ENCODE measurements at regions not wholly inside any gene's neighbourhood (a gene's known extent, or its start where the extent isn't known, plus 50 kb on each side); places are given as distances from the start of the nearest gene placed in this dataset.

DNA sequence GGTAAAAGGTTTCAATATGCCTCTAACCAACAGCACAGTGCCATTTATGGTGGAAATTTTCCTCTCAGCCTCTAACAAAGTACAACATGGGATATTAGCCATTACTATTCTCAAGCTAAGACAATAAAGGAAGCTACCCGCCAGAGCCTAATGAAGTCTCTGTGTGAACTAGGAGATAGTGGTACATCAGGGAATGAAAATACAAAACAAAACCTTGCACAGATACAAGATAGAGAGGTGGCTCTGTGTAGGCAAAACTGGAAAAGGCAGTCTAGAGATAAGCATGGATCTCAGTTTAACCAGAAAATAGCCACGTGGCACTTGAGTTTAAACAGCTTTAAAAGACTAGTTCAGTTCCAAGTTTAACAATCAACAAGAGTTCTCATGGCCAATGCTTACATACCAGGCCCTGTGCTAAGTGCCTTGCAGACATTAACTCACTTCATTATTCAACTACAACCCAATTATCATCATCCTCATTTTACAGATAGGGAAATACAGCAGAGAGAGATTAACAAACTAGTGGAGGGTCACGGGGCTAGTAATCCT lies 279.3 kb downstream of the IGSF11 start:
- no peak for DNase-seq
- Histone ChIP-seq H3K4me3 (no peak overlapping the region), H3K27me3 (no peaks in the 10 kb centered on the region), H3K36me3 (no peaks in the 10 kb centered on the region), H3K9me3 (no peaks in the 10 kb centered on the region)

GRCh38 chr3:118760585-118761290 lies 273.9 kb downstream of the IGSF11 start:
- Histone ChIP-seq H3K4me3 (no peak overlapping the region), H3K36me3 (no peaks in the 10 kb centered on the region), H3K27me3 (no peaks in the 10 kb centered on the region), H3K9me3 (no peaks in the 10 kb centered on the region)
- DNase-seq, result no peak

- Histone ChIP-seq H3K9me3 (no peaks in the 10 kb centered on the region), H3K36me3 (no peaks in the 10 kb centered on the region), H3K27me3 (no peaks in the 10 kb centered on the region), H3K4me3 (no peak overlapping the region)
- no peak for DNase-seq
These were observed 273.4 kb downstream of the IGSF11 start for GRCh38 chr3:118761291-118761606.

DNA sequence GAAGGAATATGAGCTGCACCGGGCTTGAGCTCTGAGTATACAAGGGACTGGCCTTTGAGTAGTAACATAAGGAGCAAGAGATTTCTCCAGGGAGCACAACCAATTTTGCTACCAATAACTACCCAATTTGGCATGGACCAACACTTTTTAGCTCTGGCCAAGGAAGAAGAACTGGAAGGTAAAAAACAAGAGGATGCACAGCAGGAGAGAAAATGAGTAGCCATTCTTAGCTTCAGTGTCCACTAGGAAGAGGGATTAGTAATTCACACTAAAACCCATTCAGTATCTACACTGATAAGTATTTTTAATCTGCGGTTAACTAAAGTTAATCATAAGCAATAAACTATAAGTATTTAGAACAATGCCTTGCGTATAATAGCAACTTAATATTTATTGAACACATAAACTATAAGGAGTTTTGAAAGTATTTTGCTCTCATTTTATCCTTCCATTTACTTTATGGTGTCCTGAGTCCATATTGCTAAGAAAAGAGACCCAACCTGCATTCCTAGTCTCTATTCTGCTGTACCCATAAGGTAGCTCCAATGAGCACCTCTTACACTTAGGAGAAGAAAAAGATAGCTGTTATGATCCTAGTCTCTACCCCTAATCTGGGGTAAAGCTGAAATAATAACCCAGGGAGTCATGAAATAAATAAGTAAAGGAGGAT lies 268.9 kb downstream of the IGSF11 start:
- Histone ChIP-seq H3K27me3 (no peaks in the 10 kb centered on the region), H3K9me3 (no peaks in the 10 kb centered on the region), H3K36me3 (no peaks in the 10 kb centered on the region), H3K4me3 (no peak overlapping the region)
- DNase-seq, result no peak

- Histone ChIP-seq H3K27me3 (no peaks in the 10 kb centered on the region), H3K36me3 (no peaks in the 10 kb centered on the region), H3K4me3 (no peak overlapping the region), H3K9me3 (no peaks in the 10 kb centered on the region)
- DNase-seq, result no peak
These were observed 268.4 kb downstream of the IGSF11 start for GRCh38 chr3:118766306-118766669.

GRCh38 chr3:118772036-118772435 lies 262.6 kb downstream of the IGSF11 start:
- no peaks in the 10 kb centered on the region; the same call in 1 of the 2 replicates for H3K27me3 ChIP-seq
- no peaks in the 10 kb centered on the region for H3K36me3 ChIP-seq
- DNase-seq, result no peak
- H3K9me3 ChIP-seq, result no peaks in the 10 kb centered on the region; the same call in 1 of the 2 replicates
- H3K4me3 ChIP-seq, result no peak overlapping the region

DNA sequence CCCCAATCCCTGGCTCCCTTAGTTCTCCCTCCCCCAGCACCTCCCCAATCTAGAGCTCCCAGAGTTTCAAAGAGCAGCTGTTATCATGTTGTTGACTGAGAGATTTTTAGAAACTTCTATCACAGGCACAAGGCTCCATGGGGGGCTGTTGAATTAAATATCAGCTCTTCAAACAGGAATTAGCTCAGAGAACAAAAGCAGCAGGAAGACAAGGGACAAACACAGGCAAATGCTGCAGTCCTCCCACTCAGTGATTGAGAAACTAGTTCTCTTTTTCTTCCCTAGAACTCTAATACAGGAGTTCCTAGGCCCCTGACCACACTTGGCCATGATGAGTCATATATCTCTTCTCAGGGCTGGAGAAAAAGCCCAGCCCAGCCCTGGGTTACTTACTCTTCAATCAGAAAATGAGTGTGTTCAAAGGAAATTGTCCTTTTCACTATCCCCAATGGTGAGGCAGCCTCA lies 262.1 kb downstream of the IGSF11 start:
- no peaks in the 10 kb centered on the region; the same call in 1 of the 2 replicates for H3K27me3 ChIP-seq
- H3K4me3 ChIP-seq, result no peak overlapping the region
- no peaks in the 10 kb centered on the region for H3K36me3 ChIP-seq
- DNase-seq, result no peak
- no peaks in the 10 kb centered on the region; the same call in 1 of the 2 replicates for H3K9me3 ChIP-seq

DNA sequence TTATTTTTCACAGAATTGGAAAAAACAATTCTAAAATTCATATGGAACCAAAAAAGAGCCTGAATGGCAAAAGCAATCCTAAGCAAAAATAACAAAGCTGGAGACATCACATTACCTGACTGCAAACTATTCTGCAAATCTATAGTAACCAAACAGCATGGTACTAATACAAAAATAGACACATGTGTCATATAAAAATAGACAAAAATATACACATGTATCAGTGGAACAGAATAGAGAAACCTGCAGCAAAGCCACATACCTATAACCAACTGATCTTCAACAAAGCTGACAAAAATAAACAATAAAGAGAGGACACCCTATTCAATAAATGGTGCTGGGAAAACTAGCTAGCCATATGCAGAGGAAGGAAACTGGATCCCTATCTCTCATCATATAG lies 259.6 kb downstream of the IGSF11 start:
- H3K36me3 ChIP-seq, result no peaks in the 10 kb centered on the region
- no peak for DNase-seq
- no peaks in the 10 kb centered on the region; the same call in 1 of the 2 replicates for H3K9me3 ChIP-seq
- H3K27me3 ChIP-seq, result no peaks in the 10 kb centered on the region; the same call in 1 of the 2 replicates
- H3K4me3 ChIP-seq, result no peak overlapping the region

GRCh38 chr3:118778201-118778600 lies 256.4 kb downstream of the IGSF11 start:
- Histone ChIP-seq H3K9me3 (no peaks in the 10 kb centered on the region; the same call in 1 of the 2 replicates), H3K36me3 (no peaks in the 10 kb centered on the region), H3K27me3 (no peaks in the 10 kb centered on the region; the same call in 1 of the 2 replicates), H3K4me3 (no peak overlapping the region)
- no peak for DNase-seq

GRCh38 chr3:118781232-118781631 lies 253.4 kb downstream of the IGSF11 start:
- H3K4me3 ChIP-seq, result no peak overlapping the region
- no peaks in the 10 kb centered on the region for H3K36me3 ChIP-seq
- H3K27me3 ChIP-seq, result no peaks in the 10 kb centered on the region; the same call in 1 of the 2 replicates
- no peak for DNase-seq
- H3K9me3 ChIP-seq, result no peaks in the 10 kb centered on the region

- no peak for DNase-seq
- Histone ChIP-seq H3K36me3 (no peaks in the 10 kb centered on the region), H3K4me3 (no peak overlapping the region), H3K27me3 (no peaks in the 10 kb centered on the region; the same call in 1 of the 2 replicates), H3K9me3 (no peaks in the 10 kb centered on the region)
These were observed 252.8 kb downstream of the IGSF11 start for GRCh38 chr3:118781839-118782238.

- H3K36me3 ChIP-seq, result no peaks in the 10 kb centered on the region
- H3K9me3 ChIP-seq, result no peaks in the 10 kb centered on the region
- H3K4me3 ChIP-seq, result no peak overlapping the region
- no peaks in the 10 kb centered on the region for H3K27me3 ChIP-seq
- DNase-seq, result no peak
These were observed 251.9 kb downstream of the IGSF11 start for GRCh38 chr3:118782755-118783202.

DNA sequence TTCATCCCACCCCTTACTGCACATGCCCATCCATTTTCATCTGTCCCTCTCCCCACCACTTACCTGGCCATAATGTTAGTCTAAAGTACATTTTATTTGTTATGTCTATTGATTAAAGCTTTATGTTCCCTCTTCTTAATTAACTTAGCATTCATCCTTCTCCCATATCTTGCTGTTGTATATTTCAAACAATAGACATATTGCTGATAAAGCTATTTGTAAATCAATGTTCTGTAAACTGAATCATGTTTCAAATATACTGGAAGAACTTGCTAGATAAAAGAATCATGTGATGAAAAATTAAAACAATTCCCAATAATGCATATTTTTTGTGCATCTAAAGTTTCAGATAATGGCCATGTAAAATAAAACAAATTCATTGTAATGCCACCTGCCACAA lies 249.2 kb downstream of the IGSF11 start:
- no peak for DNase-seq
- Histone ChIP-seq H3K27me3 (no peaks in the 10 kb centered on the region), H3K9me3 (no peaks in the 10 kb centered on the region), H3K36me3 (no peaks in the 10 kb centered on the region), H3K4me3 (no peak overlapping the region)

- Histone ChIP-seq H3K27me3 (no peaks in the 10 kb centered on the region), H3K36me3 (no peaks in the 10 kb centered on the region), H3K4me3 (no peak overlapping the region), H3K9me3 (no peaks in the 10 kb centered on the region)
- no peak for DNase-seq
These were observed 243.4 kb downstream of the IGSF11 start for GRCh38 chr3:118791246-118791645.

DNA sequence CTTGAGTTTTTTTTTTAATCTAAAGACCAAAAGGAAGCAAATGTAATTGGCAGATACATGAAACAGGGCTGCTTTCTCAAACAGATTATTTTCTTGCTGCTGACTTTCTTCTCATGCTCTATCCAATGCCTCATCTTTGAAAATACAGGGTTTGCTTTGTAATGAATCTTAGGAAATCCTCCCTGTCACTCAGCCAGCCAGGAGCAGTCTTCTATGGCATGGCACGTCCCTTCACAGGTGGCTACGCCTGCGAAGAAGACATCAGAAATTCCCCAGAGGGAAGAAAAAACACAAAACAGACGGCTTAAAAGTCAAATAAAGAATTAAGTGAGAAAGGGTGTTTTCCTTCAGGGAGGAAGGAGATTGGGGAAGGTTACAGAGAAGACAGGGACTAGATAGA lies 242.5 kb downstream of the IGSF11 start:
- Histone ChIP-seq H3K27me3 (no peaks in the 10 kb centered on the region), H3K4me3 (no peak overlapping the region), H3K36me3 (no peaks in the 10 kb centered on the region), H3K9me3 (no peaks in the 10 kb centered on the region)
- DNase-seq, result no peak

GRCh38 chr3:118793176-118793575 lies 241.5 kb downstream of the IGSF11 start:
- no peaks in the 10 kb centered on the region for H3K27me3 ChIP-seq
- no peaks in the 10 kb centered on the region for H3K9me3 ChIP-seq
- H3K4me3 ChIP-seq, result no peak overlapping the region
- DNase-seq, result no peak
- no peaks in the 10 kb centered on the region for H3K36me3 ChIP-seq

GRCh38 chr3:118799303-118799702 lies 235.3 kb downstream of the IGSF11 start:
- no peaks in the 10 kb centered on the region for H3K9me3 ChIP-seq
- no peak overlapping the region for H3K4me3 ChIP-seq
- no peaks in the 10 kb centered on the region for H3K36me3 ChIP-seq
- no peaks in the 10 kb centered on the region for H3K27me3 ChIP-seq
- DNase-seq, result no peak

DNA sequence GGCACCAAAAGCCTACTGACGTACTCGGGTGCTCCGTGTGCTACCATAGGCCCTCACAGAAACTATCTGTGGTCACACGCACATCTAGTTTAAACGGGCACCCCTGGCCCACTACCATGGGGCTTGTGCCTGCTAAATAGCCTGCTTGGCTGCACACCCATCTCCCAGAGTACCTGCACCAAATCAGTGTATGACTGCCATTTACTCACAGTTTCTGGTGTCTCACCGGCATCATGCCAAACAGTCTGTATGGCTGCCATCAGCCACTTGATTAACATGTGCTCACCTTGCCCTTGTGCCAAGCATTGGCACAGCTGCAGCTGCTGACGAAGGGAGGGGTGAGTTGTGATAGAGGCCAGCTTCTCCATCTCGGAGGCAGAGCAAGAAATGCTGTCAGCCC lies 232.7 kb downstream of the IGSF11 start:
- Histone ChIP-seq H3K36me3 (no peaks in the 10 kb centered on the region), H3K4me3 (no peak overlapping the region), H3K27me3 (no peaks in the 10 kb centered on the region), H3K9me3 (no peaks in the 10 kb centered on the region)
- no peak for DNase-seq

Data from MG63 (cell line).